GM23338 (cell line): ENCODE measurements at regions not wholly inside any gene's neighbourhood (a gene's known extent, or its start where the extent isn't known, plus 50 kb on each side); places are given as distances from the start of the nearest gene placed in this dataset.

Experiments
- ATAC-seq: fragments of 200-7000 bp; cut with Tn5 transposase; 3 replicates; pipeline ENCODE4 v1.9.1; 2020
- DNase-seq: peaks from one replicate; pipeline ENCODE4 v3.0.0-alpha.2; 2015; ENCODE audit warnings: low spot score
- H2AFZ ChIP-seq: fragments of 200-600 bp; sonication (generic); 2 replicates; pipeline ENCODE4 v1.8.0; 2016; ENCODE audit warnings: antibody characterized with exemption, mild to moderate bottlenecking, moderate library complexity
- H3F3A ChIP-seq: fragments of 200-600 bp; sonication (generic); replicated peaks from 2 replicates; pipeline ENCODE4 v1.8.0; 2017; ENCODE audit warnings: antibody characterized with exemption, mixed run types, low read depth
- H3K27ac ChIP-seq: fragments of 200-600 bp; sonication (generic); 2 replicates; pipeline ENCODE4 v1.6.1; 2016; ENCODE audit warnings: low read depth
- H3K27me3 ChIP-seq: fragments of 200-600 bp; sonication (generic); 2 replicates; pipeline ENCODE4 v1.8.0; 2016; ENCODE audit warnings: mild to moderate bottlenecking, mixed run types, moderate library complexity; ENCODE audit not compliant: insufficient read depth
- H3K36me3 ChIP-seq: fragments of 200-600 bp; sonication (generic); 2 replicates; pipeline ENCODE4 v1.8.0; 2016; ENCODE audit warnings: mild to moderate bottlenecking; ENCODE audit not compliant: insufficient read depth
- H3K4me1 ChIP-seq: fragments of 200-600 bp; sonication (generic); 2 replicates; pipeline ENCODE4 v1.8.0; 2016; ENCODE audit warnings: mild to moderate bottlenecking, moderate library complexity; ENCODE audit not compliant: insufficient read depth
- H3K4me2 ChIP-seq: fragments of 200-600 bp; sonication (generic); 2 replicates; pipeline ENCODE4 v1.7.1; 2017; ENCODE audit warnings: mixed run types
- H3K4me3 ChIP-seq: fragments of 200-600 bp; sonication (generic); 2 replicates; pipeline ENCODE4 v1.6.1; 2016; ENCODE audit warnings: mixed run types
- H3K79me2 ChIP-seq: fragments of 200-600 bp; sonication (generic); replicated peaks from 2 replicates; pipeline ENCODE4 v1.8.0; 2017; ENCODE audit warnings: mild to moderate bottlenecking; ENCODE audit not compliant: insufficient read depth
- H3K9me2 ChIP-seq: fragments of 200-600 bp; sonication (generic); 2 replicates; pipeline ENCODE4 v1.8.0; 2017; ENCODE audit not compliant: insufficient read depth
- H4K20me1 ChIP-seq: fragments of 200-600 bp; sonication (generic); replicated peaks from 2 replicates; pipeline ENCODE4 v1.8.0; 2017; ENCODE audit warnings: mild to moderate bottlenecking; ENCODE audit not compliant: insufficient read depth
- H3K27ac Mint-ChIP-seq: 2 replicates; pipeline ENCODE4 v1.8.0; 2020; ENCODE audit warnings: inconsistent platforms, mild to moderate bottlenecking, moderate library complexity, mixed read lengths
- H3K27me3 Mint-ChIP-seq: 3 replicates; pipeline ENCODE4 v1.8.0; 2022; ENCODE audit warnings: low read depth, mild to moderate bottlenecking, moderate library complexity, mixed read lengths, inconsistent platforms; ENCODE audit not compliant: insufficient read depth, poor library complexity
- H3K36me3 Mint-ChIP-seq: 3 replicates; pipeline ENCODE4 v1.8.0; 2021; ENCODE audit warnings: low read depth, mild to moderate bottlenecking, inconsistent platforms, moderate library complexity, mixed read lengths
- H3K4me1 Mint-ChIP-seq: 3 replicates; pipeline ENCODE4 v1.8.0; 2020; ENCODE audit warnings: mild to moderate bottlenecking, inconsistent platforms, mixed read lengths
- H3K4me3 Mint-ChIP-seq: 3 replicates; pipeline ENCODE4 v1.8.0; 2021; ENCODE audit warnings: moderate library complexity, mild to moderate bottlenecking, inconsistent platforms, mixed read lengths
- H3K9me3 Mint-ChIP-seq: 3 replicates; pipeline ENCODE4 v1.8.0; 2020; ENCODE audit warnings: moderate library complexity, mild to moderate bottlenecking, inconsistent platforms, mixed read lengths
- EZH2 ChIP-seq: fragments of 200-600 bp; sonication (generic); IDR thresholded peaks from one replicate; pipeline ENCODE4 v1.8.0; 2017; ENCODE audit warnings: antibody characterized with exemption, mild to moderate bottlenecking, low read depth; ENCODE audit not compliant: unreplicated experiment
- EZH2phosphoT487 ChIP-seq: fragments of 200-600 bp; sonication (generic); IDR thresholded peaks from one replicate; pipeline ENCODE4 v1.8.1; 2018; ENCODE audit warnings: antibody characterized with exemption; ENCODE audit not compliant: unreplicated experiment
- JUNB ChIP-seq: IDR thresholded peaks from one replicate; pipeline ENCODE4 v1.6.1; 2016; ENCODE audit warnings: antibody characterized with exemption; ENCODE audit not compliant: unreplicated experiment
- NANOG ChIP-seq: IDR thresholded peaks from 2 replicates; pipeline ENCODE4 v1.6.1; 2016; ENCODE audit warnings: antibody characterized with exemption, borderline replicate concordance
- POLR2AphosphoS5 ChIP-seq: IDR thresholded peaks from 2 replicates; pipeline ENCODE4 v1.6.1; 2016; ENCODE audit warnings: antibody characterized with exemption, low read depth
- STAT1 ChIP-seq: IDR thresholded peaks from one replicate; pipeline ENCODE4 v1.6.1; 2016; ENCODE audit warnings: antibody characterized with exemption; ENCODE audit not compliant: unreplicated experiment
- ZNF114 ChIP-seq: fragments of 250-450 bp; sonication (Bioruptor Pico); IDR thresholded peaks from 2 replicates; pipeline ENCODE4 v1.5.0; 2020; ENCODE audit warnings: mild to moderate bottlenecking, moderate library complexity
- ZNF331 ChIP-seq: fragments of 250-450 bp; sonication (Bioruptor Pico); IDR thresholded peaks from 2 replicates; pipeline ENCODE4 v1.5.0; 2020; ENCODE audit warnings: low read depth, mild to moderate bottlenecking, moderate library complexity
- ZNF462 ChIP-seq: fragments of 250-450 bp; sonication (Bioruptor Pico); IDR thresholded peaks from 2 replicates; pipeline ENCODE4 v1.5.0; 2020; ENCODE audit warnings: mild to moderate bottlenecking, moderate library complexity
- TF ChIP-seq, protein P1 (sequence below): IDR thresholded peaks from 2 replicates; pipeline ENCODE4 v1.6.1; 2016; ENCODE audit warnings: antibody characterized with exemption

GRCh38 chr16:65908568-65908967 is 457.9 kb upstream of the CDH5 start:
- Mint-ChIP-seq H3K4me3 (no peak overlapping the region), H3K27ac (no peak overlapping the region), H3K4me1 (peaks cover 17% of the 10 kb centered on the region), H3K9me3 (no peaks in the 10 kb centered on the region; the same call in 2 of the 3 replicates), H3K27me3 (no peaks in the 10 kb centered on the region), H3K36me3 (no peaks in the 10 kb centered on the region)
- Histone ChIP-seq H3K4me2 (no peak overlapping the region), H3K27ac (no peak overlapping the region), H3K27me3 (no peaks in the 10 kb centered on the region), H4K20me1 (no peaks in the 10 kb centered on the region), H3F3A (no peaks in the 10 kb centered on the region), H3K79me2 (no peaks in the 10 kb centered on the region), H3K4me3 (no peak overlapping the region), H2AFZ (no peak overlapping the region), H3K36me3 (no peaks in the 10 kb centered on the region), H3K9me2 (no peaks in the 10 kb centered on the region), H3K4me1 (peaks cover 14% of the 10 kb centered on the region)
- no peak for TF ChIP-seq ZNF462 (CRISPR knock-in tag)
- no peak for TF ChIP-seq POLR2AphosphoS5
- TF ChIP-seq ZNF331: no peak
- no peak for TF ChIP-seq JUNB
- TF ChIP-seq EZH2: no peak
- TF ChIP-seq NANOG: no peak
- TF ChIP-seq EZH2phosphoT487: no peak
- no peak for TF ChIP-seq STAT1
- ATAC-seq: peak; percentile 62
- peak; percentile 56 for DNase-seq

GRCh38 chr16:65905331-65905730 is 461.2 kb upstream of the CDH5 start:
- Histone ChIP-seq H3F3A (no peaks in the 10 kb centered on the region), H3K36me3 (no peaks in the 10 kb centered on the region), H3K79me2 (no peaks in the 10 kb centered on the region), H3K4me1 (peaks cover 14% of the 10 kb centered on the region), H2AFZ (no peak overlapping the region), H4K20me1 (no peaks in the 10 kb centered on the region), H3K27me3 (no peaks in the 10 kb centered on the region), H3K4me2 (no peak overlapping the region), H3K27ac (no peak overlapping the region), H3K4me3 (no peak overlapping the region), H3K9me2 (0 out of 2 replicates have a peak, but pooled peaks cover 2% of the 10 kb centered on the region)
- H3K9me3 Mint-ChIP-seq: no peaks in the 10 kb centered on the region
- DNase-seq (no peak), ATAC-seq (no peak)
- no peak for TF ChIP-seq NANOG
- no peak for TF ChIP-seq ZNF114 (CRISPR knock-in tag)
- TF ChIP-seq, protein P1, sequence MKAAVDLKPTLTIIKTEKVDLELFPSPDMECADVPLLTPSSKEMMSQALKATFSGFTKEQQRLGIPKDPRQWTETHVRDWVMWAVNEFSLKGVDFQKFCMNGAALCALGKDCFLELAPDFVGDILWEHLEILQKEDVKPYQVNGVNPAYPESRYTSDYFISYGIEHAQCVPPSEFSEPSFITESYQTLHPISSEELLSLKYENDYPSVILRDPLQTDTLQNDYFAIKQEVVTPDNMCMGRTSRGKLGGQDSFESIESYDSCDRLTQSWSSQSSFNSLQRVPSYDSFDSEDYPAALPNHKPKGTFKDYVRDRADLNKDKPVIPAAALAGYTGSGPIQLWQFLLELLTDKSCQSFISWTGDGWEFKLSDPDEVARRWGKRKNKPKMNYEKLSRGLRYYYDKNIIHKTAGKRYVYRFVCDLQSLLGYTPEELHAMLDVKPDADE: no peak
- TF ChIP-seq ZNF331: no peak
- no peaks in the 10 kb centered on the region for H3K36me3 Mint-ChIP-seq
- no peak overlapping the region for H3K27ac Mint-ChIP-seq
- H3K27me3 Mint-ChIP-seq: no peaks in the 10 kb centered on the region
- H3K4me1 Mint-ChIP-seq: peaks cover 17% of the 10 kb centered on the region
- H3K4me3 Mint-ChIP-seq: no peak overlapping the region
